ENCODE measurements at regions not wholly inside any gene's neighbourhood (a gene's known extent, or its start where the extent isn't known, plus 50 kb on each side); places are given as distances from the start of the nearest gene placed in this dataset.

DNA sequence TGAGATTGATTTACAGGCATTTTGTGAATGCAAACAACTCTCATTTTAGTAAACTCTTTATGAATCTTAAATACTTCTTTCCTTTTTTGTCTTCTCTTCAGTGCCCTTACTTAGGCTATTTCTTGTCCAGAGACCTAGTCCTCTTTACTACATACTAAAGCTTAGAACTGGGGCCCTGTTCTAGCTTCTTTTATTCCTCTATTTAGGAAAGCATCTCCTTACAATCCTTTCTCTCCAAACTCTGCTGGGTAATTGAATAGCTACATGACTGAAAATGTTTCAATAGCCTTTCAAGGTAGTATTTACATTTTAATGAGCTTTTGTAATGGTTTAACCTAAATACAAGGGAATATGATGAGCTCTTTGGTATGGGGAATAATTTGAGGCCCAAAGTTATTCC lies 1701.5 kb upstream of the TENM3 start:
- no peak overlapping the region for H3K27ac ChIP-seq
- H3K36me3 ChIP-seq = no peaks in the 10 kb centered on the region
- no peak for DNase-seq (ENCODE audit: extremely low spot score in 2 of 2)
- H3K27me3 ChIP-seq = no peaks in the 10 kb centered on the region
- H3K4me3 ChIP-seq = no peak overlapping the region
- H3K9me3 ChIP-seq = no peaks in the 10 kb centered on the region
- TF ChIP-seq, protein P1, sequence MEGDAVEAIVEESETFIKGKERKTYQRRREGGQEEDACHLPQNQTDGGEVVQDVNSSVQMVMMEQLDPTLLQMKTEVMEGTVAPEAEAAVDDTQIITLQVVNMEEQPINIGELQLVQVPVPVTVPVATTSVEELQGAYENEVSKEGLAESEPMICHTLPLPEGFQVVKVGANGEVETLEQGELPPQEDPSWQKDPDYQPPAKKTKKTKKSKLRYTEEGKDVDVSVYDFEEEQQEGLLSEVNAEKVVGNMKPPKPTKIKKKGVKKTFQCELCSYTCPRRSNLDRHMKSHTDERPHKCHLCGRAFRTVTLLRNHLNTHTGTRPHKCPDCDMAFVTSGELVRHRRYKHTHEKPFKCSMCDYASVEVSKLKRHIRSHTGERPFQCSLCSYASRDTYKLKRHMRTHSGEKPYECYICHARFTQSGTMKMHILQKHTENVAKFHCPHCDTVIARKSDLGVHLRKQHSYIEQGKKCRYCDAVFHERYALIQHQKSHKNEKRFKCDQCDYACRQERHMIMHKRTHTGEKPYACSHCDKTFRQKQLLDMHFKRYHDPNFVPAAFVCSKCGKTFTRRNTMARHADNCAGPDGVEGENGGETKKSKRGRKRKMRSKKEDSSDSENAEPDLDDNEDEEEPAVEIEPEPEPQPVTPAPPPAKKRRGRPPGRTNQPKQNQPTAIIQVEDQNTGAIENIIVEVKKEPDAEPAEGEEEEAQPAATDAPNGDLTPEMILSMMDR (IDR thresholded peaks at IDR 0.05) = no peak
- TF ChIP-seq POLR2A (IDR thresholded peaks at IDR 0.05) = no peak
- TF ChIP-seq POLR2AphosphoS5 (IDR thresholded peaks at IDR 0.05; ENCODE audit: insufficient read depth in 1 of 2, low read depth in 1 of 2) = no peak
- intact Hi-C loops (cut with DNase I) = no loop called here
- no peaks in the 10 kb centered on the region for H3K4me1 ChIP-seq

DNA sequence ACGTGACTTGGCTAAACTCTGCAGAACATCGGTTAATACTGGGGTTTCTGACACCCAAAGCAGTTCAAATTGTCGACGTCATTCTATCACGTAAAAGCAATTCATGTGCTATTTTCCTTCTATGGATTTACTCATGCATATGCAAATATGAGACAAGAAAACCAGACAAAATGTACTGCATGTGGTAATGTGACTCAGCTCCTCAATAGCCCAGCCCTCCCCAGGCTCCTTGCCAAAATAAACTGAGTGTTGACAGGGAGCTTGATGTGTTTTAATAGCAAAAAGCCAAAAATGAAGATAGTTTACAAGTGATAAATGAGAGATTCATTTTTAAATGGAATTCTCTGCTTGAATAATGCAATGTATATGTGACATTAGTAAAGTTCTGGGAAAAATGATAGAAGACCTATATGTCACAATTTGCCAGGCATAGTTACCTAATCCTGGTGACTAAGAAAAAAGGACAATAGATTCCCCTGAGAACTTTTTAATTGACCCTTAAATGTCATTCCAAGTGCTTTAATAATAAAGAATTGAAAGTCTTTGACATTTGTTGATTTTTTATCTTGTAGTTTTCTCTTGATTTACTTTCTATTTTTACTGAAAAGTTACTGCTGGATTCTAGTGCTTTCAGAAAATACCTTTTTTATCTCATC lies 1700.6 kb upstream of the TENM3 start:
- Histone ChIP-seq H3K4me3 (no peak overlapping the region), H3K36me3 (no peaks in the 10 kb centered on the region)

DNA sequence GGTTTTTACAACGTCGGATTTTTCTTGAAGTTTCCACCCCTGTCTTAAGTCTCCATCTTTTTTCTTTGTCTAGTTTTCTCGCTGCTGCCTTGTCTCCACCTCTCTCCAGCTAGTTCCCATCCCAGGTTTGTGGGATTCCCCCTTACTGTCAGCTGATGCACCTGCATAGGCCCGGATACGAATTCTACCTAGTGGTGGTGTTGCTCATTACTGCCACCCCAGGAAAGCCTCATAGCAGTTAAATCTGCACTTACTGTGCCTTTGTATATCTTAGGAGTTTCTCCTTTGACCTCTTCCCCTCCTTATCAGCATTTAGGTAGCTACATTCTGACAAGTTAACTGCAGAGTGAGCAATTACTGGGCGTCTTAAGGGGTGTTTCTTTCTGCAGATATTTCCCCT lies 1693.1 kb upstream of the TENM3 start:
- H3K27me3 ChIP-seq = no peaks in the 10 kb centered on the region
- H3K4me1 ChIP-seq = no peaks in the 10 kb centered on the region
- no peaks in the 10 kb centered on the region for H3K9me3 ChIP-seq
- DNase-seq (ENCODE audit: extremely low spot score in 2 of 2) = no peak
- no peak for TF ChIP-seq POLR2A (IDR thresholded peaks at IDR 0.05)
- TF ChIP-seq, protein P1 (IDR thresholded peaks at IDR 0.05) = no peak
- TF ChIP-seq POLR2AphosphoS5 (IDR thresholded peaks at IDR 0.05; ENCODE audit: insufficient read depth in 1 of 2, low read depth in 1 of 2) = no peak
- H3K36me3 ChIP-seq = no peaks in the 10 kb centered on the region
- intact Hi-C loops (cut with DNase I) = no loop called here
- no peak overlapping the region for H3K27ac ChIP-seq
- H3K4me3 ChIP-seq = no peak overlapping the region

More for the DNA sequence above, 1700.6 kb upstream of the TENM3 start:
- no peak overlapping the region for H3K27ac ChIP-seq
- no peaks in the 10 kb centered on the region for H3K4me1 ChIP-seq
- TF ChIP-seq POLR2A (IDR thresholded peaks at IDR 0.05) (no peak), POLR2AphosphoS5 (IDR thresholded peaks at IDR 0.05; ENCODE audit: insufficient read depth in 1 of 2, low read depth in 1 of 2) (no peak)
- TF ChIP-seq, protein P1 (IDR thresholded peaks at IDR 0.05) = no peak
- no peaks in the 10 kb centered on the region for H3K27me3 ChIP-seq
- no peaks in the 10 kb centered on the region for H3K9me3 ChIP-seq
- intact Hi-C loops (cut with DNase I) = no loop called here
- no peak for DNase-seq (ENCODE audit: extremely low spot score in 2 of 2)

DNA sequence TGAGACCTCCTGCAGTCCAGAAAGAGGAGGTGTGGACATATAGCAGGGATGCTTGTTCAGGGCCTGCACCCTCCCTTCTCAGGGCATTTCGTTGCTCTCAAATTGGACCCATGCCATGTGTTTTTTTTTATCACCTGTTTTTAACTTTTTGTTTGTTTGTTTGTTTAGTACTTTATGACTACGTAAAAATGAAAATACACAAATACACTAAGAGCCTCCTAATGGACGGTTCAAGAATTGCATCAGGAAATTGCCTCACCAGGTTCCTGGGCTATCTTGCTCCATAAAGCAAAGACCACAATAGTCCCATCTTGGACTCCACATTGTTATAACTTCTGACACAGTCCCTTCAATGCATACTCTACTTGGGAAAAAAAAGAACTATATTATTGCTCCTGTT lies 1685.9 kb upstream of the TENM3 start:
- Histone ChIP-seq H3K27ac (no peak overlapping the region), H3K4me1 (no peaks in the 10 kb centered on the region), H3K9me3 (no peaks in the 10 kb centered on the region), H3K36me3 (no peaks in the 10 kb centered on the region), H3K27me3 (no peaks in the 10 kb centered on the region), H3K4me3 (no peak overlapping the region)
- no peak for DNase-seq (ENCODE audit: extremely low spot score in 2 of 2)
- TF ChIP-seq, protein P1 (IDR thresholded peaks at IDR 0.05) = no peak
- TF ChIP-seq POLR2A (IDR thresholded peaks at IDR 0.05) (no peak), POLR2AphosphoS5 (IDR thresholded peaks at IDR 0.05; ENCODE audit: insufficient read depth in 1 of 2, low read depth in 1 of 2) (no peak)
- intact Hi-C loops (cut with DNase I) = no loop called here

DNA sequence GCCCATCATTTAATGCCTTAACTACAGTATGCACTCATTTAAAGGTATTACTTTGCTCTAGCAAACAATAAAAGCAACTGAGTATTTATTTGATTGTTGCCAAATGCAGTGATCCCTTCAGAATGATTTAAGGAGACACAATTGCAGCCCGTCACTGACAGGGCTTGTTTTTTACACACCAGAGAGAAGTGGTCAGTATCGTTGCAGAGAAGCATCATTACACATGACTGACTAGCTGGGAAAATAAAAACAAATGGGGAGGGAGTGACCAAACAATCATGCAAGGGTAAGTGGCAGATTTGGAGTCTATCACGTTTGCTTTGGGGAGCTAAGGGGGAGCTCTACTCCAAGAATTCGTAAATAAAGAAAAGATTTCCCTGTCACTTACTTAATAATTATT lies 1685.3 kb upstream of the TENM3 start:
- no peaks in the 10 kb centered on the region for H3K4me1 ChIP-seq
- H3K27me3 ChIP-seq = no peaks in the 10 kb centered on the region
- no peak overlapping the region for H3K4me3 ChIP-seq
- H3K36me3 ChIP-seq = no peaks in the 10 kb centered on the region
- no peak for TF ChIP-seq POLR2AphosphoS5 (IDR thresholded peaks at IDR 0.05; ENCODE audit: insufficient read depth in 1 of 2, low read depth in 1 of 2)
- TF ChIP-seq, protein P1 (IDR thresholded peaks at IDR 0.05) = no peak
- no peak for TF ChIP-seq POLR2A (IDR thresholded peaks at IDR 0.05)
- no peak for DNase-seq (ENCODE audit: extremely low spot score in 2 of 2)
- intact Hi-C loops (cut with DNase I) = no loop called here
- no peak overlapping the region for H3K27ac ChIP-seq
- no peaks in the 10 kb centered on the region for H3K9me3 ChIP-seq

All from vagina (tissue), 2 donors.